Activated T-helper 1 cell treated with anti-CD3 and anti-CD28 coated beads, Interleukin-12 subunit alpha, Interleukin-12 subunit beta, Interleukin-2, Interleukin-4 antibody, amounts not matched to agents 30 ng/mL and 10 ng/mL and 1 ng/mL, durations not matched to agents 14 hours and 24 hours and 36 hours (primary cell): ENCODE measurements at regions not wholly inside any gene's neighbourhood (a gene's known extent, or its start where the extent isn't known, plus 50 kb on each side); places are given as distances from the start of the nearest gene placed in this dataset.

Experiments used
- DNase-seq: peaks from one replicate; pipeline ENCODE4 v3.0.0; 2021; ENCODE audit warnings: low spot score
- H3K27ac Mint-ChIP-seq: one replicate; pipeline ENCODE4 v1.8.0; 2021; ENCODE audit warnings: mild to moderate bottlenecking, mixed read lengths
- H3K27me3 Mint-ChIP-seq: one replicate; pipeline ENCODE4 v1.8.0; 2022; ENCODE audit warnings: mild to moderate bottlenecking, moderate library complexity, mixed read lengths; ENCODE audit not compliant: insufficient read depth
- H3K36me3 Mint-ChIP-seq: one replicate; pipeline ENCODE4 v1.8.0; 2021; ENCODE audit warnings: low read depth, mixed read lengths
- H3K4me1 Mint-ChIP-seq: one replicate; pipeline ENCODE4 v1.8.0; 2021; ENCODE audit warnings: low read depth, mixed read lengths
- H3K4me3 Mint-ChIP-seq: one replicate; pipeline ENCODE4 v1.8.0; 2021; ENCODE audit warnings: mild to moderate bottlenecking, moderate library complexity, mixed read lengths
- H3K9me3 Mint-ChIP-seq: one replicate; pipeline ENCODE4 v1.8.0; 2021; ENCODE audit warnings: mixed read lengths
- intact Hi-C: fragments of 100-400 bp; cut with micrococcal nuclease; formaldehyde crosslinking; loops from one replicate; pipeline ENCODE4 v1.15.1; 2024

DNA sequence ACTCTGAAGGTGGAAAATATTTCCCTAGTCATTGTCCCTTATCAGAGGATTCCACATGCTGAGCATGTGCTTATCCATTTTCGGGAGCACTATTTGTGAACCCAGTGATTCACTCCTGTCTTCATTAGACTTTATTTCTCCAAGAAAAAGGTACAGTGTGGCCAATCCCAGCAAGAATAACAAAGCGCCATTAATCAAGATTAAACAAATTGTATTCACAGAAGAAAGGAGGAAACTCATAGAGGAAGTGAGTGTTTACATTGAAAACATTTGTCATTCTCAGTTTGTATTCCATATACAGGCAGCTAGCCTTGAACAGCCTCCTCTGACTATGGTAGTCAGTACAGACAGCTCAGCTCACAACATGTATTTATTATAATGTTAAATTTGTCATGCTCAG is 1669.9 kb upstream of the SPRY2 start:
- H3K4me1 Mint-ChIP-seq: no peaks in the 10 kb centered on the region
- no peak overlapping the region for H3K4me3 Mint-ChIP-seq
- no peaks in the 10 kb centered on the region for H3K27me3 Mint-ChIP-seq
- no peak overlapping the region for H3K27ac Mint-ChIP-seq
- no peak for DNase-seq
- intact Hi-C loops: no loop called here
- peaks cover 10% of the 10 kb centered on the region for H3K9me3 Mint-ChIP-seq
- H3K36me3 Mint-ChIP-seq: no peaks in the 10 kb centered on the region

DNA sequence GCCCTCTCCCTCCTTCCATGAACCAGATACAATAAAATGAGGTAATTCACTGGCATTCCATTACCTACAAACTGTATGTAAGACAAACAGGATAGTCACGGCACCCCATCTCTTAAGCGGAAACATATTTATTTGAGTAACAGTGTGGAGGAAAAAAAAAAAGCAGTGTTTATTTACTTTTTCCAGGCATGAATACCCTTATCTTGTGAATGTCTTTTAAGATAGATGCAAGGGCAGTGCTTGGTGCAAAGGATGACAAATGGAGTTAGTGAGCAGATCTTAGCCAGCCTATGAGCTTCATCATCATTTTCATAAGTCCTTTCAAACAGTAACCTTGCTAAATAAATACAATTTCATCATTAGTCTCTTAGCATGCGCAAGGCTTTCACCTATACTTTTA is 1661.8 kb upstream of the SPRY2 start:
- Mint-ChIP-seq H3K27ac (no peak overlapping the region), H3K36me3 (no peaks in the 10 kb centered on the region), H3K4me3 (no peak overlapping the region), H3K27me3 (no peaks in the 10 kb centered on the region), H3K9me3 (no peaks in the 10 kb centered on the region), H3K4me1 (no peaks in the 10 kb centered on the region)
- intact Hi-C loops: no loop called here
- no peak for DNase-seq

DNA sequence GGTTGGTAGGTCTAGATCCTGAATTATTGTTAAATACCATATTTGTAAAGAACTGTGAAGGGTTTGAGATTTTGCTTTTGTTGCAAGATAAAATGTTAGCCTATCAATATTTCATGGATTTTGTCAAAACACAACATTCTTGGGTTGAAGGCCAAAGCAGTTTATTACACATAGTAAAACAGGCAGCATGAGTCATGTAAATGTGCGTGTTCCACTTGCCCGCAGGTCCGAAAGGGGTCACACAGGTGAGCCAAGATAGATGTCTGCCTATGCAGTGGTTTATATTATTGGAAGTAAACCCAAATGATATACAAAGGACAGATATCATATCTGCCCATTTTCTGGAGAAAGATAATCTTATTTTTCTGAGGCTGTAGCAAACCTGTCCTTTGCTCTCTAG is 1654.4 kb upstream of the SPRY2 start:
- Mint-ChIP-seq H3K27ac (no peak overlapping the region), H3K9me3 (no peaks in the 10 kb centered on the region), H3K36me3 (no peaks in the 10 kb centered on the region), H3K4me3 (no peak overlapping the region), H3K27me3 (no peaks in the 10 kb centered on the region), H3K4me1 (no peaks in the 10 kb centered on the region)
- no peak for DNase-seq
- intact Hi-C loops: no loop called here

DNA sequence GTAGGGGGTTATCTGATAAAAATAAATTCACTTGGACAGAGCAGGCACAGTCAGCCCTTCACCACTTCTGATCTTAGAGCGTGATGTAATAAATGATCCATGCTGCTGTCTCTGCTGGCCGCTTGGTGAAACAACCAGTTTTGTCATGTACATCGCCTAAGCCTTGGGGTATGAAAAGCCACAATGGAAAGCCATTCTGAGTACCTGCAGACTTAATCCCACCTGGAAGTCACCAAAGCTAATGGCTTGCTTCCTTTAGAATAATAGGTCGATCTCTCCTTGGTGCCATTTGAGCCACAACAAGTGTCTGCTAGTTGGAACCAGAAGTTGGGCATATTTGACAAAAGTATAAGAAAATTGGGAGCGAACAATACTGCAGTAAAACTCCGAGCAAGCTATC is 1649.7 kb upstream of the SPRY2 start:
- Mint-ChIP-seq H3K27me3 (no peaks in the 10 kb centered on the region), H3K36me3 (no peaks in the 10 kb centered on the region), H3K4me1 (no peaks in the 10 kb centered on the region), H3K4me3 (no peak overlapping the region), H3K27ac (no peak overlapping the region), H3K9me3 (peaks cover 13% of the 10 kb centered on the region)
- no peak for DNase-seq
- intact Hi-C loops: no loop called here

DNA sequence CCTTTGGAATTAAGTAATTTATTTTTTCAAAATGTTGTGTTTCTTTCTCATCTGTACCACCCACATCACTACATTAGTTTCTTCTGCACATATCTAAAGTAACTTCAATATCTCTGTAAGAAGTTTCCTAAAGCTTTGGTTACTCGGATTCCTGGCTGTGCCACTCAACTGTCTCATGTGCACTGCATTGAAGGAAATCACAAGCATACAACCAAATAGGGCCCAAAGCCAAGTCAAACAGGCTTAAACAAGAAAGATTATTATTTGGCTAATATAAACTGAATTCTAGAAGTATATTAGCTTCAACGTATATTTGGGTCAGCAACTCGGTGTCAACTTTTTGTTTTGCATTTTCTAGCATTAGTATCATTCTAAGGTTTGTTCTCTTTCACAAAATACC is 1647.6 kb upstream of the SPRY2 start:
- no peaks in the 10 kb centered on the region for H3K27me3 Mint-ChIP-seq
- peaks cover 13% of the 10 kb centered on the region for H3K9me3 Mint-ChIP-seq
- no peaks in the 10 kb centered on the region for H3K36me3 Mint-ChIP-seq
- DNase-seq: no peak
- H3K4me3 Mint-ChIP-seq: no peak overlapping the region
- intact Hi-C loops: no loop called here
- H3K27ac Mint-ChIP-seq: no peak overlapping the region
- H3K4me1 Mint-ChIP-seq: no peaks in the 10 kb centered on the region

DNA sequence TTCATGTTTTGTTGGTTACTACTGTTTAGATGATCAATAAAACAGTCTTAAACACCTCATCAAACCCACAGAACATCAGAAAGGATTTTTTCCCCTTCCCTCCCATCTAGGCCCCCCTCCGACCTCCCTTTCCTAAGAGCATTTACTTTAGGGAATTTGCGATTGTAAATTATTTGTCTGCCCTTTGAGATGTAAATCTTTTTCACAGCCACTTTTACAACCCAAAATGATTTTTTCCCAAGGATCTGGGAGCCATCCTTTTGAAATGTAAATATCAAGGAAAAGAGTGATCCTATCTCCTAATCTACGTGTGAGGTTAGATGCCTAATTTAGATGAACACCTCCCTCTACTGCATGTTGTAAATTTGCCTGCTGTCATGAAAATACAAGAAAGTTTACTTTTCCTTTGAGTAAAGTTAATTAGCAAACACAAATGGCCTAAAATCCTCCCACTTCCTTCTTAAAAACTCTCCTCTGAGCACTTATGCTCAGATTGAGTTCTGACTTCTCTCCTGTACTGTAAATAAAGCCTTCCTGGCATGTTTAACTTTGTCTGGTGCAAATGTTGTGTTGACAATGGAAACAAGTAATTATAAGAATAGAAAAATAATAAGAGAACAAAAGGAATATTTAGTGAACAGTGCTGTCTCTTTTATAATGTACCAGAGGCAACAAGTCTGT is 1646.9 kb upstream of the SPRY2 start:
- H3K4me1 Mint-ChIP-seq: no peaks in the 10 kb centered on the region
- no peak overlapping the region for H3K4me3 Mint-ChIP-seq
- no peaks in the 10 kb centered on the region for H3K27me3 Mint-ChIP-seq
- intact Hi-C loops: no loop called here
- DNase-seq: no peak
- H3K27ac Mint-ChIP-seq: no peak overlapping the region
- H3K9me3 Mint-ChIP-seq: peaks cover 18% of the 10 kb centered on the region
- H3K36me3 Mint-ChIP-seq: no peaks in the 10 kb centered on the region

DNA sequence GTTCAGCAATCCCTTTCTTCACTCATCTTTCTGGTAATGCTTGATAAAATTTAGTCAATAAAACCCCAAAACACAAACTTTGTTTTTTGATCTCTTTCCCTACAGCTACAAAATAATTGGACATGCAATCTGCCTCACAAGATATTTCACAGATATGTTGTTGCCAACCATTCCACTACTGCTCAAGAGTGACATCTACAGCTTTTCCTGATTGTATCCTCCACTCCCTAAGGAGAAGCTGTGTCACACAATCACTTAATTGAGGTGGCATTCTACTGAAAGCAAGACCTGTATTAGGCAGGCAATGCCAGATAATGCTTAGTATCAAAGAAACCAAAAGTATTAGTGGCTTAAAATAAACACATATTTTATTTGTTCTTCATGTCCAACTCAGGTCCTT is 1646.2 kb upstream of the SPRY2 start:
- H3K9me3 Mint-ChIP-seq: peaks cover 23% of the 10 kb centered on the region
- no peak for DNase-seq
- intact Hi-C loops: no loop called here
- no peak overlapping the region for H3K27ac Mint-ChIP-seq
- no peak overlapping the region for H3K4me3 Mint-ChIP-seq
- no peaks in the 10 kb centered on the region for H3K27me3 Mint-ChIP-seq
- no peaks in the 10 kb centered on the region for H3K4me1 Mint-ChIP-seq
- no peaks in the 10 kb centered on the region for H3K36me3 Mint-ChIP-seq

DNA sequence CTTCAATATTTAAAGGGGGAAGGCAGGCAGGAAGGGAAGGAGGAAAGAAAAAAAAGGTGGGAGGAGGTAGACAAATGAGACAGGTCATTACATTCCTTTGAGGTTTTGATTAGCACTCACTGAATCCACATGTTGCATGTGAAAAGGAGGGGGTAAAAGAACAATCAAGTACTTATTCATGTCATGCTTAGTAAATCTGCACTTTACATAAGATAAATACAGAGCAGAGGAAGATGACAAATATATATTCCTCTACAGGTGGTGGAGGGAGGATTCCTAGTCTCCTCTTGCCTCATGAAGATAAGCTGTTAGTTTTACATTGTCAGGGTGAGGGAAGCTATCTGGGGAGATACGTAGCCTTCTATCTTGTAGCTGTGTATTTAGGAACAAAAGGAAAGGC is 1645.4 kb upstream of the SPRY2 start:
- no peak for DNase-seq
- Mint-ChIP-seq H3K4me3 (no peak overlapping the region), H3K9me3 (peaks cover 23% of the 10 kb centered on the region), H3K27ac (no peak overlapping the region), H3K4me1 (no peaks in the 10 kb centered on the region), H3K36me3 (no peaks in the 10 kb centered on the region), H3K27me3 (no peaks in the 10 kb centered on the region)
- intact Hi-C loops: no loop called here

DNA sequence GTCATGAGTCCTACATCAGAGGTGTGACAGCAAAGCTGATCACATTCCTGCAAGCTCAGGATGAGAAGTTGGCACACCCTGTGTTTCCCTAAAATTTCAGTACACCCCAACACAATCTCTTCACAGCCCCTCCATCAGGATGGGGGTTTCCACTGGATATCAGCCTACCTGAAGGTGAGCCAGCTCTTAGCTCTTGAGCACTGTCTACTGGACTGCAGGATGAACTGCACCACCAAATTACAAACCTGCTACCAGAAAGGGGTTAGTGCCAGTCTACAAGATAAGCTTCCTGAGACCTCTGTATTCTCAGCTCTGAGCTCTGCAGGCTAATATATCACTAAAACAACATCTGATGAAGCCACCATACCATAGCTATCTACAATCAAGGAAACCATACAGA is 1616.2 kb upstream of the SPRY2 start:
- intact Hi-C loops: no loop called here
- no peaks in the 10 kb centered on the region for H3K27me3 Mint-ChIP-seq
- H3K36me3 Mint-ChIP-seq: no peaks in the 10 kb centered on the region
- no peak overlapping the region for H3K4me3 Mint-ChIP-seq
- no peak overlapping the region for H3K27ac Mint-ChIP-seq
- DNase-seq: no peak
- H3K9me3 Mint-ChIP-seq: peaks cover 13% of the 10 kb centered on the region
- H3K4me1 Mint-ChIP-seq: no peaks in the 10 kb centered on the region

DNA sequence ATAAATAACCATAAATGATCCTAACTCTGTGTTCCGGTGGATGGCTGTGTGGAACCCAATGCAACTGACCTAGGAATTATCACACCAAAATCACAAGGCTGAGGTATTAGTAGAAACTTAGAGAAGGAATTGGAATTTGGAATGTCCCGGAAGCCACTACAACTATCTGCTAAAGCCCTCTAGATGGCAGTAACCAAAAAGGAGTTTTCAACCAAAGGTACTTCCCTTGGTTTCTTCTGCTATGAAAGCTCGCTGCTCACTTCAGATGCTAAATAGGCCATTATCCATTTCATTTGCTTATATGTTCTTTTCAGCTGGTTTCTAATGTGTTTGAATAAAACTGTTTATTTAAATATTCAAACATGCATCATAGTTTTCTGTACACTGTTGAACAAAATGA is 1589.1 kb upstream of the SPRY2 start:
- H3K27ac Mint-ChIP-seq: no peak overlapping the region
- H3K4me3 Mint-ChIP-seq: no peak overlapping the region
- no peaks in the 10 kb centered on the region for H3K4me1 Mint-ChIP-seq
- no peak for DNase-seq
- no peaks in the 10 kb centered on the region for H3K27me3 Mint-ChIP-seq
- intact Hi-C loops: no loop called here
- no peaks in the 10 kb centered on the region for H3K36me3 Mint-ChIP-seq
- peaks cover 13% of the 10 kb centered on the region for H3K9me3 Mint-ChIP-seq

DNA sequence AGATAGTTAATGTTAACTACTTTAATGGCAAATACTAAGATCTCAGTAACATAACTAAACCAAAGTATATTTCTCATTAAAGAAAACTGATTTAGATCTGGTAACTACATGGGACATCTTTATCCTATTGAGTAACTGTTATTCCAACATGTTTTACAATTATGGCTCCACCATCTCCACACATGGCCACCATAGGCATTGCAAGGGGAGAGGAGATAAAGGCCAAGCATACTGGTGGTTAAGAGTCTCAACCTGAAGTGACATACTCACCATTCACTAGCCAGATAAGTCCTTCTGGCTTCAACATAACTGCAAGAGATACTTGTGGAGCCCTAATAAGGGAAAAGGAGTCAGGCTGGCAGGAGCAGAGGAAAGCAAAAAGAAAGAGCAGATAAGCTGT is 1586.4 kb upstream of the SPRY2 start:
- Mint-ChIP-seq H3K36me3 (no peaks in the 10 kb centered on the region), H3K27ac (no peak overlapping the region)
- intact Hi-C loops: no loop called here

DNA sequence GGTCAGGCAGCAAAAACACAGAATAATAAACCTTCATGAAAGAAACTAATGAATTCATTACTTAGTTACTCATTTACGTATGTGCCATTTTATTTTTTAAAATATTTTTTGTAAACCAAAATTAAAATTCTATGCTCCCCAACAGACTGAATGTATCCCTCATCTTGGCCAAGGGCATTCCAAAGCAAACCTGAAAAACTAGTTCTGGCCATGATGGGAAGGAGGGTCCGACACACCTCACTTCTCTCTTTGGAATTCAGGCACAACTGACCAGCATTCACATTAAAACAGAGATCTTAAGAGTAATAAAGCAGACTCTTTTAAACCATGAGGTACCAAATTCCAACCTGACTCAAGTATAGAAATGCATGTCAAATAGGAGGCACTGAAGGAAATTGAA is 1576.9 kb upstream of the SPRY2 start:
- DNase-seq: no peak
- Mint-ChIP-seq H3K9me3 (no peaks in the 10 kb centered on the region), H3K4me3 (no peak overlapping the region), H3K36me3 (no peaks in the 10 kb centered on the region), H3K27ac (no peak overlapping the region), H3K4me1 (no peaks in the 10 kb centered on the region), H3K27me3 (no peaks in the 10 kb centered on the region)
- intact Hi-C loops: no loop called here

More for the DNA sequence above, 1586.4 kb upstream of the SPRY2 start:
- Mint-ChIP-seq H3K4me1 (no peaks in the 10 kb centered on the region), H3K9me3 (peaks cover 4% of the 10 kb centered on the region), H3K27me3 (no peaks in the 10 kb centered on the region), H3K4me3 (no peak overlapping the region)
- DNase-seq: no peak

DNA sequence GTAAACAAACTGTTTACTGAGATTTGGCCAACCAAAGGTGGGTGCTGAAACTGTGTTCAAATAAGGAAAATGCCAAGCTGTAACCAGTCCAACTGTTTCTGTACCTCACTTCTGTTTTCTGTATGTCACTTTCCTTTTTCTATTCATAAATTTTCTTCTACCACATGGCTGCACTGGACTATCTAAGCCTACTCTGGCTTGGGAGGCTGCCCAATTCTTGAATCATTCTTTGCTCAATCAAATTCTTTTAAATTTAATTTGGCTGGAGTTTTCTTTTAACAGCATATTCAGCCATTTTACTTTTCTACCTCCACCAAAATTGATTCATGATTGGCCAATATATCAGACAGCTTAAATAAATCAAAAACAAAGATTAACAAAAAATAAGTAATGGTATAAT is 1575.5 kb upstream of the SPRY2 start:
- Mint-ChIP-seq H3K4me3 (no peak overlapping the region), H3K9me3 (peaks cover under 1% of the 10 kb centered on the region), H3K27ac (no peak overlapping the region), H3K27me3 (no peaks in the 10 kb centered on the region), H3K36me3 (no peaks in the 10 kb centered on the region), H3K4me1 (no peaks in the 10 kb centered on the region)
- DNase-seq: no peak
- intact Hi-C loops: no loop called here

DNA sequence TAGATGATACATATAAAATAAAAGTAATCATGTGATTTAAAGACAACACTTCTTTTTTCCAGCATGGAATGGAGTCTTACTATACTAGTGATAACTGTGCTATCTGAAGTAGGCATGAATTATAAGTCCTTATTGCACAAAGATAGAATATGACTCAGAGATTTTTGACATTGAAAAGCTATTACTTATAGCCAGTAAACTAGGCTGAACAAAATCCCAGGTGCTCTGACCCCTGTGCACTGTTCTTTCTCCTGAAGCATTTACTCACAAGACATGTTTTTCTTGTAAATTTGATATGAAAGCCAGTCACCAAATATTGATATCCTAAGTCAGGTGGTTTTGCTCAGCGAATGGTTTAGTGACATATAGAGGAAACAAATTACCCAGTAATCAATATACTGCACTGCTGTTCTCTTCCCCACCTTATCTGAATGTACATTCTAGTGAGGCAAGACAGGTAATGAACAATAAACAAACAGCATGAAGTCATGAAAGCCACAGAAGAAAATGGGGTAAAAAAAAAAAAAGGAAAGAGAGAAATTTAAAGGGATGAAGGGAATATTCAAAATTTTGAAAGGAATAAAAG is 1567.0 kb upstream of the SPRY2 start:
- Mint-ChIP-seq H3K27me3 (no peaks in the 10 kb centered on the region), H3K4me3 (no peak overlapping the region), H3K9me3 (peaks cover 10% of the 10 kb centered on the region), H3K27ac (no peak overlapping the region), H3K36me3 (no peaks in the 10 kb centered on the region), H3K4me1 (no peaks in the 10 kb centered on the region)
- intact Hi-C loops: no loop called here
- DNase-seq: no peak
